Activated naive CD4-positive, alpha-beta T cell treated with anti-CD3 and anti-CD28 coated beads, Interleukin-2, amount 50 U/mL, for 72 hours (primary cell): ENCODE measurements at regions not wholly inside any gene's neighbourhood (a gene's known extent, or its start where the extent isn't known, plus 50 kb on each side); places are given as distances from the start of the nearest gene placed in this dataset.
A peak's percentile ranks its signal among the peaks of the same experiment; 100 is the strongest.

ENCODE experiments used
- ATAC-seq, 2 donors: fragments of 150-1000 bp; cut with Tn5 transposase; 2 replicates each; pipeline ENCODE4 v1.10.0; 2021; ENCODE audit warnings: mild to moderate bottlenecking in 2 of 2, moderate library complexity in 2 of 2
- DNase-seq, 2 donors: peaks; one replicate each; pipeline ENCODE4 v3.0.0; 2021 to 2022; ENCODE audit warnings: low spot score in 2 of 2
- H3K27ac Mint-ChIP-seq, 2 donors: one replicate each; pipeline ENCODE4 v1.8.0; 2022; ENCODE audit warnings: mild to moderate bottlenecking in 2 of 2, mixed read lengths in 2 of 2
- H3K36me3 Mint-ChIP-seq, 2 donors: one replicate each; pipeline ENCODE4 v1.8.0; 2022; ENCODE audit warnings: mixed read lengths in 2 of 2
- H3K9me3 Mint-ChIP-seq, 2 donors: one replicate each; pipeline ENCODE4 v1.8.0; 2022; ENCODE audit warnings: mixed read lengths in 2 of 2

- DNase-seq = no peak
- ATAC-seq = no peak
- Mint-ChIP-seq H3K27ac (no peak overlapping the region), H3K36me3 (peaks cover 0 to 6% of the 10 kb centered on the region in 2 donors), H3K9me3 (peaks cover 4 to 8% of the 10 kb centered on the region in 2 donors)
Measured at GRCh38 chr5:133781436-133782225, 169.3 kb upstream of the FSTL4 start.

GRCh38 chr5:133780619-133781280, 168.4 kb upstream of the FSTL4 start:
- peaks cover 4 to 8% of the 10 kb centered on the region in 2 donors for H3K9me3 Mint-ChIP-seq
- peaks cover 0 to 6% of the 10 kb centered on the region in 2 donors for H3K36me3 Mint-ChIP-seq
- ATAC-seq (no peak), DNase-seq (no peak)
- H3K27ac Mint-ChIP-seq = peak overlapping the region in 1 of 2 donors; percentile 63

- H3K9me3 Mint-ChIP-seq = peaks cover 2% of the 10 kb centered on the region in 2 donors
- peak overlapping the region in 1 of 2 donors; percentile 63 for H3K27ac Mint-ChIP-seq
- ATAC-seq (no peak), DNase-seq (no peak)
- H3K36me3 Mint-ChIP-seq = peaks cover 0 to 2% of the 10 kb centered on the region in 2 donors
Measured at GRCh38 chr5:133779828-133780475, 167.6 kb upstream of the FSTL4 start.

- Mint-ChIP-seq H3K36me3 (no peaks in the 10 kb centered on the region), H3K27ac (no peak overlapping the region), H3K9me3 (no peaks in the 10 kb centered on the region)
- ATAC-seq = no peak
- DNase-seq = no peak
Measured at GRCh38 chr5:133778636-133779035, 166.3 kb upstream of the FSTL4 start.

GRCh38 chr5:133777951-133778350, 165.6 kb upstream of the FSTL4 start:
- no peak overlapping the region for H3K27ac Mint-ChIP-seq
- H3K36me3 Mint-ChIP-seq = no peaks in the 10 kb centered on the region
- DNase-seq (no peak), ATAC-seq (no peak)
- no peaks in the 10 kb centered on the region for H3K9me3 Mint-ChIP-seq

- Mint-ChIP-seq H3K27ac (no peak overlapping the region), H3K9me3 (no peaks in the 10 kb centered on the region), H3K36me3 (no peaks in the 10 kb centered on the region)
- DNase-seq (no peak), ATAC-seq (no peak)
Measured at GRCh38 chr5:133775584-133776304, 163.4 kb upstream of the FSTL4 start.

- DNase-seq (no peak), ATAC-seq (no peak)
- H3K9me3 Mint-ChIP-seq = no peaks in the 10 kb centered on the region
- H3K36me3 Mint-ChIP-seq = no peaks in the 10 kb centered on the region
- H3K27ac Mint-ChIP-seq = no peak overlapping the region
Measured at GRCh38 chr5:133773247-133774202, 161.2 kb upstream of the FSTL4 start.

GRCh38 chr5:133769842-133770241, 157.5 kb upstream of the FSTL4 start:
- no peaks in the 10 kb centered on the region for H3K36me3 Mint-ChIP-seq
- no peak for ATAC-seq
- H3K27ac Mint-ChIP-seq = no peak overlapping the region
- H3K9me3 Mint-ChIP-seq = no peaks in the 10 kb centered on the region
- no peak for DNase-seq

GRCh38 chr5:133763744-133764143, 151.4 kb upstream of the FSTL4 start:
- DNase-seq (no peak), ATAC-seq (no peak)
- Mint-ChIP-seq H3K36me3 (no peaks in the 10 kb centered on the region), H3K27ac (no peak overlapping the region), H3K9me3 (no peaks in the 10 kb centered on the region)

- DNase-seq (no peak), ATAC-seq (no peak)
- H3K9me3 Mint-ChIP-seq = no peaks in the 10 kb centered on the region
- H3K36me3 Mint-ChIP-seq = no peaks in the 10 kb centered on the region
- H3K27ac Mint-ChIP-seq = no peak overlapping the region
Measured at GRCh38 chr5:133761632-133762031, 149.3 kb upstream of the FSTL4 start.

GRCh38 chr5:133760532-133760931, 148.2 kb upstream of the FSTL4 start:
- no peak for ATAC-seq
- Mint-ChIP-seq H3K9me3 (no peaks in the 10 kb centered on the region), H3K27ac (no peak overlapping the region), H3K36me3 (no peaks in the 10 kb centered on the region)
- no peak for DNase-seq

GRCh38 chr5:133758641-133759040, 146.3 kb upstream of the FSTL4 start:
- ATAC-seq = peak in 1 of 2 donors; percentile 31
- no peak overlapping the region for H3K27ac Mint-ChIP-seq
- DNase-seq = no peak
- no peaks in the 10 kb centered on the region for H3K36me3 Mint-ChIP-seq
- H3K9me3 Mint-ChIP-seq = no peaks in the 10 kb centered on the region

- H3K36me3 Mint-ChIP-seq = no peaks in the 10 kb centered on the region
- no peak for ATAC-seq
- no peak overlapping the region for H3K27ac Mint-ChIP-seq
Measured at GRCh38 chr5:133757396-133757945, 145.1 kb upstream of the FSTL4 start.

GRCh38 chr5:133756756-133757155, 144.4 kb upstream of the FSTL4 start:
- DNase-seq (no peak), ATAC-seq (no peak)

More at GRCh38 chr5:133757396-133757945, 145.1 kb upstream of the FSTL4 start:
- no peaks in the 10 kb centered on the region for H3K9me3 Mint-ChIP-seq
- no peak for DNase-seq

GRCh38 chr5:133756036-133756435, 143.7 kb upstream of the FSTL4 start:
- Mint-ChIP-seq H3K27ac (no peak overlapping the region), H3K9me3 (no peaks in the 10 kb centered on the region), H3K36me3 (no peaks in the 10 kb centered on the region)
- ATAC-seq = no peak
- no peak for DNase-seq

More at GRCh38 chr5:133756756-133757155, 144.4 kb upstream of the FSTL4 start:
- no peak overlapping the region for H3K27ac Mint-ChIP-seq
- H3K36me3 Mint-ChIP-seq = no peaks in the 10 kb centered on the region
- no peaks in the 10 kb centered on the region for H3K9me3 Mint-ChIP-seq
